Transverse colon (tissue), 3 donors: ENCODE measurements at regions not wholly inside any gene's neighbourhood (a gene's known extent, or its start where the extent isn't known, plus 50 kb on each side); places are given as distances from the start of the nearest gene placed in this dataset.

Experiments used
- EP300 ChIP-seq: sonication (generic); formaldehyde crosslinking; IDR thresholded peaks from one replicate; pipeline ENCODE4 v1.6.1; 2017; ENCODE audit warnings: antibody characterized with exemption, low read depth
- POLR2A ChIP-seq: fragments of 450-650 bp; IDR thresholded peaks from one replicate; pipeline ENCODE4 v1.6.1; 2016; ENCODE audit warnings: antibody characterized with exemption, mild to moderate bottlenecking, moderate library complexity
- TF ChIP-seq, protein P1 (sequence below), 5 experiments: fragments of 200-600 bp in 3 of 5; fragments of 450-650 bp in 2 of 5; sonication (generic) in 3 of 5; IDR thresholded peaks; 1 replicate in 2 of 5; 2 replicates in 3 of 5; pipeline ENCODE4 v1.5.1; 2016 to 2017; ENCODE audit warnings: antibody characterized with exemption in 5 of 5, inconsistent platforms in 3 of 5, mild to moderate bottlenecking in 2 of 5, moderate library complexity in 1 of 5

DNA sequence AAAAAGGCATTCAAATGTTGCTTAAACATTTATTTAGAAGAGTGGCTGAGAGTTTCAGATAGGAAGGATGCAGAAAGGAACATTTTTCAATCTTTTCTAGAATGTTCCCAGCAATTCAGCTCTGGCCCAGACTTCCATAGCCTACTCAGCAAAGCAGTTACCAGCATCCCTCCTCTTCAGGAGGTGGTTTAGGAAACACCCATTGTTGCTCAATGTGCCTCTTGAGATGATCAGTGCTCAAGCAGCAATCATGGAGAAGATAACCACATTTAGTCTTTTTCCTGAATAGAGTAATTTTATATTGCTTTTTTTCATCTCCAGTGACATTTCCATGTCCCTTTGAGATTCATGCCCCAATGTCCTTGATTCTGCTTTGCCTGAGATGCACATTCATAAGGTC, 328.7 kb upstream of the PPARGC1A start:
- TF ChIP-seq, protein P1, sequence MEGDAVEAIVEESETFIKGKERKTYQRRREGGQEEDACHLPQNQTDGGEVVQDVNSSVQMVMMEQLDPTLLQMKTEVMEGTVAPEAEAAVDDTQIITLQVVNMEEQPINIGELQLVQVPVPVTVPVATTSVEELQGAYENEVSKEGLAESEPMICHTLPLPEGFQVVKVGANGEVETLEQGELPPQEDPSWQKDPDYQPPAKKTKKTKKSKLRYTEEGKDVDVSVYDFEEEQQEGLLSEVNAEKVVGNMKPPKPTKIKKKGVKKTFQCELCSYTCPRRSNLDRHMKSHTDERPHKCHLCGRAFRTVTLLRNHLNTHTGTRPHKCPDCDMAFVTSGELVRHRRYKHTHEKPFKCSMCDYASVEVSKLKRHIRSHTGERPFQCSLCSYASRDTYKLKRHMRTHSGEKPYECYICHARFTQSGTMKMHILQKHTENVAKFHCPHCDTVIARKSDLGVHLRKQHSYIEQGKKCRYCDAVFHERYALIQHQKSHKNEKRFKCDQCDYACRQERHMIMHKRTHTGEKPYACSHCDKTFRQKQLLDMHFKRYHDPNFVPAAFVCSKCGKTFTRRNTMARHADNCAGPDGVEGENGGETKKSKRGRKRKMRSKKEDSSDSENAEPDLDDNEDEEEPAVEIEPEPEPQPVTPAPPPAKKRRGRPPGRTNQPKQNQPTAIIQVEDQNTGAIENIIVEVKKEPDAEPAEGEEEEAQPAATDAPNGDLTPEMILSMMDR (IDR thresholded peaks at IDR 0.05), result no peak
- no peak for TF ChIP-seq EP300
- no peak for TF ChIP-seq POLR2A
